ENCODE measurements at regions not wholly inside any gene's neighbourhood (a gene's known extent, or its start where the extent isn't known, plus 50 kb on each side); places are given as distances from the start of the nearest gene placed in this dataset.
A peak's percentile ranks its signal among the peaks of the same experiment; 100 is the strongest.

- no peak for TF ChIP-seq GATA3 (IDR thresholded peaks at IDR 0.05; ENCODE audit: low read depth, low read length)
- no peak for TF ChIP-seq GATA2 (IDR thresholded peaks at IDR 0.05; ENCODE audit: low read depth, low read length)
Measured at GRCh38 chr4:95701500-95702170, 138.3 kb upstream of the PDHA2 start.

- no peak for TF ChIP-seq GATA3 (IDR thresholded peaks at IDR 0.05; ENCODE audit: low read depth, low read length)
- TF ChIP-seq GATA2 (IDR thresholded peaks at IDR 0.05; ENCODE audit: low read depth, low read length), result no peak
Measured at GRCh38 chr4:95694411-95694810, 145.5 kb upstream of the PDHA2 start.

GRCh38 chr4:95693594-95693993, 144.8 kb upstream of the UNC5C start:
- TF ChIP-seq GATA2 (IDR thresholded peaks at IDR 0.05; ENCODE audit: low read depth, low read length), result no peak
- TF ChIP-seq GATA3 (IDR thresholded peaks at IDR 0.05; ENCODE audit: low read depth, low read length), result no peak

GRCh38 chr4:95676190-95676589, 127.4 kb upstream of the UNC5C start:
- TF ChIP-seq GATA2 (IDR thresholded peaks at IDR 0.05; ENCODE audit: low read depth, low read length), result no peak

- no peak for TF ChIP-seq GATA2 (IDR thresholded peaks at IDR 0.05; ENCODE audit: low read depth, low read length)
- TF ChIP-seq GATA3 (IDR thresholded peaks at IDR 0.05; ENCODE audit: low read depth, low read length), result no peak
Measured at GRCh38 chr4:95675623-95676022, 126.8 kb upstream of the UNC5C start.

- TF ChIP-seq GATA3 (IDR thresholded peaks at IDR 0.05; ENCODE audit: low read depth, low read length) (no peak), GATA2 (IDR thresholded peaks at IDR 0.05; ENCODE audit: low read depth, low read length) (no peak)
Measured at GRCh38 chr4:95674521-95674981, 125.8 kb upstream of the UNC5C start.

- TF ChIP-seq GATA3 (IDR thresholded peaks at IDR 0.05; ENCODE audit: low read depth, low read length) (0 out of 2 replicates have a peak, but pooled peaks have one; percentile 23), GATA2 (IDR thresholded peaks at IDR 0.05; ENCODE audit: low read depth, low read length) (no peak)
Measured at GRCh38 chr4:95672811-95673210, 124.0 kb upstream of the UNC5C start.

- no peak for TF ChIP-seq GATA3 (IDR thresholded peaks at IDR 0.05; ENCODE audit: low read depth, low read length)
- TF ChIP-seq GATA2 (IDR thresholded peaks at IDR 0.05; ENCODE audit: low read depth, low read length), result no peak
Measured at GRCh38 chr4:95660719-95661118, 111.9 kb upstream of the UNC5C start.

GRCh38 chr4:95651891-95652290, 103.1 kb upstream of the UNC5C start:
- no peak for TF ChIP-seq GATA3 (IDR thresholded peaks at IDR 0.05; ENCODE audit: low read depth, low read length)
- no peak for TF ChIP-seq GATA2 (IDR thresholded peaks at IDR 0.05; ENCODE audit: low read depth, low read length)

- TF ChIP-seq GATA2 (IDR thresholded peaks at IDR 0.05; ENCODE audit: low read depth, low read length) (no peak), GATA3 (IDR thresholded peaks at IDR 0.05; ENCODE audit: low read depth, low read length) (no peak)
Measured at GRCh38 chr4:95644417-95644816, 95.6 kb upstream of the UNC5C start.

- TF ChIP-seq GATA3 (IDR thresholded peaks at IDR 0.05; ENCODE audit: low read depth, low read length), result no peak
- no peak for TF ChIP-seq GATA2 (IDR thresholded peaks at IDR 0.05; ENCODE audit: low read depth, low read length)
Measured at GRCh38 chr4:95643627-95644026, 94.9 kb upstream of the UNC5C start.

GRCh38 chr4:95641571-95641970, 92.8 kb upstream of the UNC5C start:
- TF ChIP-seq GATA2 (IDR thresholded peaks at IDR 0.05; ENCODE audit: low read depth, low read length) (no peak), GATA3 (IDR thresholded peaks at IDR 0.05; ENCODE audit: low read depth, low read length) (no peak)

GRCh38 chr4:95640311-95640710, 91.5 kb upstream of the UNC5C start:
- TF ChIP-seq GATA2 (IDR thresholded peaks at IDR 0.05; ENCODE audit: low read depth, low read length) (no peak), GATA3 (IDR thresholded peaks at IDR 0.05; ENCODE audit: low read depth, low read length) (no peak)

- no peak for TF ChIP-seq GATA2 (IDR thresholded peaks at IDR 0.05; ENCODE audit: low read depth, low read length)
Measured at GRCh38 chr4:95638920-95639501, 90.2 kb upstream of the UNC5C start.

- no peak for TF ChIP-seq GATA2 (IDR thresholded peaks at IDR 0.05; ENCODE audit: low read depth, low read length)
- no peak for TF ChIP-seq GATA3 (IDR thresholded peaks at IDR 0.05; ENCODE audit: low read depth, low read length)
Measured at GRCh38 chr4:95637043-95637600, 88.3 kb upstream of the UNC5C start.

All from SH-SY5Y (cell line).